Prostate gland (tissue), 2 donors: ENCODE measurements at regions not wholly inside any gene's neighbourhood (a gene's known extent, or its start where the extent isn't known, plus 50 kb on each side); places are given as distances from the start of the nearest gene placed in this dataset.

ENCODE experiments used
- DNase-seq: peaks from one replicate; pipeline ENCODE4 v3.0.0-alpha.2; 2019; ENCODE audit warnings: low spot score
- H3K27ac ChIP-seq, 2 donors: fragments of 200-600 bp; sonication (generic); 2 replicates each; pipeline ENCODE4 v1.5.1; 2017 to 2019
- H3K27me3 ChIP-seq: fragments of 200-600 bp; sonication (generic); replicated peaks from 2 replicates; pipeline ENCODE4 v1.5.1; 2019; ENCODE audit not compliant: insufficient read depth
- H3K36me3 ChIP-seq, 2 donors: fragments of 200-600 bp; sonication (generic); 1 replicate in 1 of 2; 2 replicates in 1 of 2; pipeline versions ENCODE4 v1.5.1 to v1.8.1; 2017 to 2019
- H3K4me1 ChIP-seq: fragments of 200-600 bp; sonication (generic); replicated peaks from 2 replicates; pipeline ENCODE4 v1.5.1; 2019
- H3K4me3 ChIP-seq, 2 donors: fragments of 200-600 bp; sonication (generic); 2 replicates each; pipeline ENCODE4 v1.5.1; 2017 to 2019
- H3K9me3 ChIP-seq: fragments of 200-600 bp; sonication (generic); 2 replicates; pipeline ENCODE4 v1.5.1; 2017
- POLR2A ChIP-seq: fragments of 450-650 bp; IDR thresholded peaks from one replicate; pipeline ENCODE4 v1.6.1; 2016; ENCODE audit warnings: antibody characterized with exemption, mild to moderate bottlenecking
- POLR2AphosphoS5 ChIP-seq: sonication (generic); formaldehyde crosslinking; IDR thresholded peaks from one replicate; pipeline ENCODE4 v1.6.1; 2017; ENCODE audit warnings: antibody characterized with exemption
- WGBS: methylation state at CpG from one replicate; pipeline ENCODE4 v1.1.5; 2018; 5-methylcytosine and 5-hydroxymethylcytosine counted together
- intact Hi-C: fragments of 100-400 bp; cut with DNase I; formaldehyde crosslinking; loops from one replicate; pipeline ENCODE4 v1.14.2; 2022
- TF ChIP-seq, protein P1 (sequence below), 4 experiments: fragments of 200-600 bp in 2 of 4; fragments of 450-650 bp in 2 of 4; sonication (generic) in 2 of 4; IDR thresholded peaks; 1 replicate in 3 of 4; 2 replicates in 1 of 4; pipeline ENCODE4 v1.5.1; 2016 to 2019; ENCODE audit warnings: antibody characterized with exemption in 4 of 4, mild to moderate bottlenecking in 2 of 4, moderate library complexity in 2 of 4

DNA sequence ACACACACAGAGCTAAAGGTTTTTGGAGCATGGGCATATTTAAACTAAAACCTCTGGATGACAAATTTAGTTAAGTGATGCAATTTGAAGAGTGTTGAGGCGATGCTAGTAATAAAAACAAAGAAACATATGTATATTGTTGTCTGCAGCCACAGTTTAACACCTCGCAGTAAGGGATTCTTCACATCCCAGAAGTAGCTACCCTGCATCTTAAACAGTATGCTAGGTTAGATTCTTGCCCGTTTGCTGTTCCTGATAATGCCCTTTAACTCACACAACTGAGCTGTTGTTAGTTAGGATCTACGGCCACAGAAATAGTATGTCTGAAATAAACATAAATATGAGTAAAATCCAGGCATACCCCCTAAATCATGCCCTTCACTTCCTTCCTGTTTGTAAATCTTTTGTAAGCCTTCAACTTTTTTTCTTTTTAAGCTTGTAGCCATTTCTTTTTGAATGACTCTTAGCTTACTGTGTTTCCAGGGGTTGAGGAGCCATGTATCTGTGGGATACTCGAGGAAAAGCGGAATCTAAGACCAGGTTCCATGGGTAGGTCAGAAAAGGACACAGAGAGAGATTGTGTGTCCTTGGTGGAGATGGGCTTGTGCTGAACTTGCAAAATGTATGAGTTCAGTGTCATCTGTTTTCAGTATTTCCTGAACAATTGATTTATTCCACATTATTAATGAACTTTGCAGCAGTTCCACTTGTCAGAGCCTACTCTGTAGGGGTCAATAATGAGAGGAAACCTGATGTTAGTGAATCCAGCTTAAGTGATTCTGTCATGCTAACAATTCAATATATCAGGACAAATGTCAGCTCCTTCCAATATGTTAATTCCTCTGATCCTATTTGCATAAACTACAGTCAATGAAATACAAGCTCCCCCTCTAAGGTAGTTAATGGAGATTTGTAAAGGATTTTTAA lies 349.6 kb downstream of the GPAT3 start:
- H3K9me3 ChIP-seq, result no peaks in the 10 kb centered on the region
- TF ChIP-seq, protein P1, sequence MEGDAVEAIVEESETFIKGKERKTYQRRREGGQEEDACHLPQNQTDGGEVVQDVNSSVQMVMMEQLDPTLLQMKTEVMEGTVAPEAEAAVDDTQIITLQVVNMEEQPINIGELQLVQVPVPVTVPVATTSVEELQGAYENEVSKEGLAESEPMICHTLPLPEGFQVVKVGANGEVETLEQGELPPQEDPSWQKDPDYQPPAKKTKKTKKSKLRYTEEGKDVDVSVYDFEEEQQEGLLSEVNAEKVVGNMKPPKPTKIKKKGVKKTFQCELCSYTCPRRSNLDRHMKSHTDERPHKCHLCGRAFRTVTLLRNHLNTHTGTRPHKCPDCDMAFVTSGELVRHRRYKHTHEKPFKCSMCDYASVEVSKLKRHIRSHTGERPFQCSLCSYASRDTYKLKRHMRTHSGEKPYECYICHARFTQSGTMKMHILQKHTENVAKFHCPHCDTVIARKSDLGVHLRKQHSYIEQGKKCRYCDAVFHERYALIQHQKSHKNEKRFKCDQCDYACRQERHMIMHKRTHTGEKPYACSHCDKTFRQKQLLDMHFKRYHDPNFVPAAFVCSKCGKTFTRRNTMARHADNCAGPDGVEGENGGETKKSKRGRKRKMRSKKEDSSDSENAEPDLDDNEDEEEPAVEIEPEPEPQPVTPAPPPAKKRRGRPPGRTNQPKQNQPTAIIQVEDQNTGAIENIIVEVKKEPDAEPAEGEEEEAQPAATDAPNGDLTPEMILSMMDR (IDR thresholded peaks at IDR 0.05), result no peak
- TF ChIP-seq POLR2AphosphoS5, result no peak
- no peak for TF ChIP-seq POLR2A
- no peaks in the 10 kb centered on the region for H3K27me3 ChIP-seq
- intact Hi-C loops, result no loop called here
- H3K36me3 ChIP-seq, result no peaks in the 10 kb centered on the region
- H3K4me1 ChIP-seq, result no peaks in the 10 kb centered on the region
- DNase-seq, result no peak
- 77% methylated on average over 6 of the region's 6 CpGs for WGBS
- no peak overlapping the region for H3K27ac ChIP-seq
- H3K4me3 ChIP-seq, result no peak overlapping the region

DNA sequence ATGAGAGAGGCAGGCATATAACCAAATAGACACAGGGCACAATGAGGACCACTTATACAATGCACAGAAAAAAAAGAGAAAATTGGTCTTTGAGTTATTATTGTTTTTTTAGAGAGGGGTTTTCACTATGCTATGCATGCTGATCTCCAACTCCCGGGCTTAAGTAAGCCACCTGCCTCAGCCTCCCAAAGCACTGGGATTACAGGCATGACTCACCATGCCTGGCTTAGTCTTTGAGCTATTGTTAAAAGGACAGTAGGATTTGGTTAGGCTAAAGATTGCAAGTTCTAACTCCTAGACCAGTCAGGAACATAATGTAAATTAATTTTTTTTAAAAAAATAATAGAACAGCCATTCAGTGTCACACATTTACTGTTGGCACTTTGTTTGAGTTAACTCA lies 340.1 kb downstream of the GPAT3 start:
- Histone ChIP-seq H3K27me3 (no peaks in the 10 kb centered on the region), H3K4me1 (no peaks in the 10 kb centered on the region), H3K9me3 (no peaks in the 10 kb centered on the region), H3K36me3 (no peaks in the 10 kb centered on the region), H3K27ac (no peak overlapping the region), H3K4me3 (no peak overlapping the region)
- TF ChIP-seq, protein P1 (IDR thresholded peaks at IDR 0.05), result no peak
- no peak for TF ChIP-seq POLR2AphosphoS5
- no peak for TF ChIP-seq POLR2A
- intact Hi-C loops, result no loop called here
- no peak for DNase-seq
- 61% methylated on average over 1 of the region's 1 CpG for WGBS

DNA sequence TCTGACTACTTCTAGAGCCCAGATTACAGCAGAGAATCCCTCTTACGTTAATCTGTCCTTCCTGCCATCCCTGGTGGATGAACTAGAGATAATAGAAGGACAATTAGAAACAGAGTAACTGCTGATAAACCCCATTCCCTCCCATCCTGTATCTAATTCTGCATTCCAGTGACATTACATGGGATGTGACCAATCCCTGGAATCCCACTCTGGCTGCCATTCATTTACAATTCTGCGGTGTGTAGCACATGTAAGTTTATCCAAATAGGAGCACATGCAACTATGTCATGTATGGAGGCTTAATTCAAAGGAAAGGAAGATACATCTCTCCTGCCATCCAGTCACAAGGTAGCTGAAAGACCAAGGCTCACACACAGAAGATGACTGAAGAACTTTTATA lies 339.5 kb downstream of the GPAT3 start:
- Histone ChIP-seq H3K27me3 (no peaks in the 10 kb centered on the region), H3K4me1 (no peaks in the 10 kb centered on the region), H3K9me3 (no peaks in the 10 kb centered on the region), H3K27ac (no peak overlapping the region), H3K36me3 (no peaks in the 10 kb centered on the region), H3K4me3 (no peak overlapping the region)
- DNase-seq, result no peak
- TF ChIP-seq POLR2A (no peak), POLR2AphosphoS5 (no peak)
- WGBS, result 69% methylated on average over 2 of the region's 2 CpGs
- intact Hi-C loops, result no loop called here

DNA sequence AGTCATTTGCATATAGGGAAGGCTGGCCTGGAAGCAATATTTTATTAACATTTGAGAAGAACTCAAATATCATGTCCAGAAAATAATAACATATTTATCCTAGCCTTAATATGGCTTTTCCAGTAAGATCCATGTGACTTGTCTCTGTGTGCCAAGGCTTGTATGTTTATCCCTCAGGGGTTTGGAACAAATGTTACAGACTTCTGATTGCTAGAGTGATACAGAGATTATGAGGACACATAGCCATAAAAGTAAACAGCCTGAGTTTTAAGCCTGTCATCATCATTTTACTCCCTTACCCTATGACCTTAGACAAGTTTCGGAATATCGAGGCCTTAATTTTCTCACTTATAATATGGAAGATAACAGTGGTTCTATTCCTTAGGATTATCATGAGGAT lies 338.1 kb downstream of the GPAT3 start:
- Histone ChIP-seq H3K4me3 (no peak overlapping the region), H3K27me3 (no peaks in the 10 kb centered on the region), H3K36me3 (no peaks in the 10 kb centered on the region), H3K9me3 (no peaks in the 10 kb centered on the region), H3K4me1 (no peaks in the 10 kb centered on the region), H3K27ac (no peak overlapping the region)
- 87% methylated on average over 2 of the region's 2 CpGs for WGBS
- TF ChIP-seq POLR2A, result no peak
- peak; percentile 36 for TF ChIP-seq POLR2AphosphoS5
- DNase-seq, result no peak
- intact Hi-C loops, result no loop called here

DNA sequence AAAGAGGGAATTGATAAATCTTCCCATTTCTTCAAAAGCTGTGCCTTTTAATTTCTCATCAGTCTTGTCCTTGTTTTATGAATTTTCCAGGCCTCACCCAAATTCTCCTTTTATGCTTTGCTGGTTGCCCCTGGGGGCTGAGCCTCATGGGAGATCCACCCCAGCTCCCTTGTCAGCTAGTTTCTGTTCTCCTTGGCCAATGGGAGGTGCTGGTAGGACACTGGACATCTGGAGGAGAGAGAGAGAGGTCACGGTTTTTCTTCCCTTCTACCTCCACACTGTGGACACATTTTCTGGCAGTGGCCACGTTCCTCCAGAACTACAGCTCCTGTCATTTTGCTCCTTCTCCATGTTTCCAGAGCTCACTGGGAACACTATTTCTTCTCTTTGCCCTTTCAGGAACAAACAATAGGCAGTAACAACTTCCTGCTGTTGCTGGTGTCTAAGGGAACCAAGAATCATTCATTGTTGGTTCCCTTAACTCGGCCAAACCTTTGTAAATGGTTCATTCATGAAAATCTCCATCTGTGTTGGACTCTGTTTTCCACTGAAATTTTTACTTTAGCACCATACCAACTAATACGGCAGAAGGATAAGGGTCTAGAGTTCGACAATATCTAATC lies 334.5 kb downstream of the GPAT3 start:
- H3K36me3 ChIP-seq, result no peaks in the 10 kb centered on the region
- TF ChIP-seq POLR2A (no peak), POLR2AphosphoS5 (no peak)
- TF ChIP-seq, protein P1 (IDR thresholded peaks at IDR 0.05), result no peak
- H3K27ac ChIP-seq, result no peak overlapping the region
- intact Hi-C loops, result no loop called here
- H3K4me3 ChIP-seq, result no peak overlapping the region
- H3K4me1 ChIP-seq, result no peaks in the 10 kb centered on the region
- 77% methylated on average over 5 of the region's 5 CpGs for WGBS
- DNase-seq, result no peak
- no peaks in the 10 kb centered on the region for H3K27me3 ChIP-seq
- H3K9me3 ChIP-seq, result no peaks in the 10 kb centered on the region
